ENCODE measurements at regions not wholly inside any gene's neighbourhood (a gene's known extent, or its start where the extent isn't known, plus 50 kb on each side); places are given as distances from the start of the nearest gene placed in this dataset.

DNA sequence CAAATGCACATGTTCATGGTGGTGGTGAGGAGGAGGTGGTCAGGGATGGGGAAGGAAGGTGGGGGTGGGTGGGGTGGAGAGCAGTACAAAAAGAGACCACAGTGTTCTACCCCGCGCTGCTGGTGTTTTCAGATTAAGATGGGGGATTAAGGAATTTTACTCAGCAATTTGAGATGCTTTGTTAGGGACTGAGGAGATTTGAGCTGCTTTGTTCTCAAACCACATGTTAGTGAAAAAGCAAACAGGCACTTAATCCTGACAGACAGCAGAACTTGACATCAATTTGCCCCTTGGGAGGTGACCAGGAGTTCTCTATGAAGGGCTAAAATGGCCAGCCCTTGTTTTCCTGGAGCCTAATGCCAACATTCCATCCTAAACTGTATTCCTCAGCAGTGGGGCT lies 244.5 kb downstream of the MEIS1 start:
- H3K9ac ChIP-seq (ENCODE audit: low read length) = no peak overlapping the region
- H3K4me2 ChIP-seq (ENCODE audit: low read depth, low read length) = no peak overlapping the region
- H3K27ac ChIP-seq (ENCODE audit: low read length) = no peak overlapping the region
- H3K79me2 ChIP-seq (ENCODE audit: low read length) = no peaks in the 10 kb centered on the region
- no peaks in the 10 kb centered on the region for H3K36me3 ChIP-seq (replicated peaks; ENCODE audit: insufficient read depth, low read length)
- H3F3A ChIP-seq (ENCODE audit: insufficient read depth, low read length) = no peaks in the 10 kb centered on the region
- DNase-seq = no peak
- no peak overlapping the region for H3K4me3 ChIP-seq (ENCODE audit: low read length)
- H4K20me1 ChIP-seq (ENCODE audit: insufficient read depth, low read length) = no peaks in the 10 kb centered on the region
- H3K27me3 ChIP-seq (replicated peaks; ENCODE audit: insufficient read depth, low read length) = no peaks in the 10 kb centered on the region
- no peak for TF ChIP-seq EZH2 (optimal IDR thresholded peaks at IDR 0.05; ENCODE audit: low read depth, low read length)
- no peak for TF ChIP-seq EZH2phosphoT487 (IDR thresholded peaks at IDR 0.05; ENCODE audit: low read length)
- TF ChIP-seq, protein P1, sequence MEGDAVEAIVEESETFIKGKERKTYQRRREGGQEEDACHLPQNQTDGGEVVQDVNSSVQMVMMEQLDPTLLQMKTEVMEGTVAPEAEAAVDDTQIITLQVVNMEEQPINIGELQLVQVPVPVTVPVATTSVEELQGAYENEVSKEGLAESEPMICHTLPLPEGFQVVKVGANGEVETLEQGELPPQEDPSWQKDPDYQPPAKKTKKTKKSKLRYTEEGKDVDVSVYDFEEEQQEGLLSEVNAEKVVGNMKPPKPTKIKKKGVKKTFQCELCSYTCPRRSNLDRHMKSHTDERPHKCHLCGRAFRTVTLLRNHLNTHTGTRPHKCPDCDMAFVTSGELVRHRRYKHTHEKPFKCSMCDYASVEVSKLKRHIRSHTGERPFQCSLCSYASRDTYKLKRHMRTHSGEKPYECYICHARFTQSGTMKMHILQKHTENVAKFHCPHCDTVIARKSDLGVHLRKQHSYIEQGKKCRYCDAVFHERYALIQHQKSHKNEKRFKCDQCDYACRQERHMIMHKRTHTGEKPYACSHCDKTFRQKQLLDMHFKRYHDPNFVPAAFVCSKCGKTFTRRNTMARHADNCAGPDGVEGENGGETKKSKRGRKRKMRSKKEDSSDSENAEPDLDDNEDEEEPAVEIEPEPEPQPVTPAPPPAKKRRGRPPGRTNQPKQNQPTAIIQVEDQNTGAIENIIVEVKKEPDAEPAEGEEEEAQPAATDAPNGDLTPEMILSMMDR (IDR thresholded peaks at IDR 0.05; ENCODE audit: low read length) = no peak
- no peaks in the 10 kb centered on the region for H3K9me2 ChIP-seq (replicated peaks; ENCODE audit: insufficient read depth, low read length)
- H2AFZ ChIP-seq (ENCODE audit: low read length) = no peak overlapping the region
- H3K9me3 ChIP-seq (replicated peaks; ENCODE audit: insufficient read depth, low read length) = no peaks in the 10 kb centered on the region
- no peaks in the 10 kb centered on the region for H3K4me1 ChIP-seq (ENCODE audit: low read length)

DNA sequence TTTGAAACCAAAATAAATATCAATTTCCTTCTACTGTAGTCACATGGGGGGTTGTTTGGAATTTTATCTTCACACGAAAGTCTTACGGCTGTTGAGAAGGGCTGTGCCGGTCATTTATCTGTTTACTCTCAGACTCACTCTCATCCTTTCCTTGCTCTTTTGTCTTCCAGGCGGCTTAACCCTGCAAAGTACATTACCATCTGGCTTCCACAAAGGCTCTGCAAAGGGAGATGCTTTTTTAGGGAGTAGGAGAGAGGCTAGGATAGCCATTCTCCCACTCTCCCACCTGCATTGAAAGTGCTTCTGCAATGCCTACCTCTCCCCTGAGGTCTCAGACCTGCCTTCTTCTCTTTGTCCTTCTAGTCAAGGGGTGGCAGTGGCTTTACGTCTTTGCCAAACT lies 247.6 kb downstream of the MEIS1 start:
- H4K20me1 ChIP-seq (ENCODE audit: insufficient read depth, low read length) = no peaks in the 10 kb centered on the region
- no peaks in the 10 kb centered on the region for H3K36me3 ChIP-seq (replicated peaks; ENCODE audit: insufficient read depth, low read length)
- H2AFZ ChIP-seq (ENCODE audit: low read length) = no peak overlapping the region
- no peak for DNase-seq
- no peak overlapping the region for H3K27ac ChIP-seq (ENCODE audit: low read length)
- TF ChIP-seq EZH2 (optimal IDR thresholded peaks at IDR 0.05; ENCODE audit: low read depth, low read length) = no peak
- TF ChIP-seq EZH2phosphoT487 (IDR thresholded peaks at IDR 0.05; ENCODE audit: low read length) = no peak
- TF ChIP-seq, protein P1 (IDR thresholded peaks at IDR 0.05; ENCODE audit: low read length) = no peak
- no peaks in the 10 kb centered on the region for H3K4me1 ChIP-seq (ENCODE audit: low read length)
- H3K27me3 ChIP-seq (replicated peaks; ENCODE audit: insufficient read depth, low read length) = no peaks in the 10 kb centered on the region
- no peak overlapping the region for H3K9ac ChIP-seq (ENCODE audit: low read length)
- no peaks in the 10 kb centered on the region for H3K79me2 ChIP-seq (ENCODE audit: low read length)
- H3K4me3 ChIP-seq (ENCODE audit: low read length) = no peak overlapping the region
- H3F3A ChIP-seq (ENCODE audit: insufficient read depth, low read length) = no peaks in the 10 kb centered on the region
- no peak overlapping the region for H3K4me2 ChIP-seq (ENCODE audit: low read depth, low read length)
- H3K9me3 ChIP-seq (replicated peaks; ENCODE audit: insufficient read depth, low read length) = no peaks in the 10 kb centered on the region
- no peaks in the 10 kb centered on the region for H3K9me2 ChIP-seq (replicated peaks; ENCODE audit: insufficient read depth, low read length)

DNA sequence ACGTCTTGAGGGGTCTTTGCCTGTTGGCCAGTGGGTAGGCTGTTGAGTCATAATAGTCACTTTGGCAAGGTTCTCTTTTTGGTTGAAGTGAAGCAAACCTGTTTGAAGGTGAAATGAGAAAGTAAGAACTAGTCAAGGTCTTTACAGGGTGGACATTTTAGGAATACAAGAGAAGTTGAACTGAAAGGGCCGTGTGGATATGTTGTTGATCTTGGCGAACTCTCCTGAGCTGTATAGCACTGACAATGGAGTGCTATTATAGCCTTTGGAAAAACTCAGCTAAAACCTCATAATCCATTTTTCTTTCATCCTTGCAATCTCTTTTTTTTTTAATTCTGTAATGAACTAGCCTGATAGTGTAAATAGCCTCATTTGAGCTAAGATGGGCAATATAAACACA lies 248.1 kb downstream of the MEIS1 start:
- H3K36me3 ChIP-seq (replicated peaks; ENCODE audit: insufficient read depth, low read length) = no peaks in the 10 kb centered on the region
- no peaks in the 10 kb centered on the region for H3K9me3 ChIP-seq (replicated peaks; ENCODE audit: insufficient read depth, low read length)

DNA sequence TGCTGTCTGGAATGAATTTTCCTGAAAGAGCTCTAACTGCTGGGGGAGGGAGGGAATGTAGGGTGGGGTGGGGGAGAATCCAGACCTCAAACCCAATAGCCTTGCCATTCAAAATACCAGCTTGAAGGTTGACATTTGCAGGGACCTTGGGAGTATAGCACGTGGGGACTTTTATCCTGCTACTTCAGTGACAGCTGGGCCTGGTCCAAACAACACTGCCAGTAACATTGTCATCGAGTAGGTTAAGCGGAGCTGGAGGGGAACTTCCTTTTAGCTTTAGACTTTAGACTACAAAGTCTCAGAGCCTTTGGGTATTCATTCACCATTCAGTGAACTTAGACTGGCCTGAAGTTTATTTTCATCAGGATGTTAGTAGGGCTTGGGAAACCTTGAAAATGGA lies 248.7 kb downstream of the MEIS1 start:
- Histone ChIP-seq H3K79me2 (ENCODE audit: low read length) (no peaks in the 10 kb centered on the region), H2AFZ (ENCODE audit: low read length) (no peak overlapping the region), H3K9me3 (replicated peaks; ENCODE audit: insufficient read depth, low read length) (no peaks in the 10 kb centered on the region), H3K9me2 (replicated peaks; ENCODE audit: insufficient read depth, low read length) (no peaks in the 10 kb centered on the region), H3K36me3 (replicated peaks; ENCODE audit: insufficient read depth, low read length) (no peaks in the 10 kb centered on the region), H3K4me1 (ENCODE audit: low read length) (no peaks in the 10 kb centered on the region), H3K4me2 (ENCODE audit: low read depth, low read length) (no peak overlapping the region), H3K4me3 (ENCODE audit: low read length) (no peak overlapping the region), H3K9ac (ENCODE audit: low read length) (no peak overlapping the region), H3K27ac (ENCODE audit: low read length) (no peak overlapping the region), H3K27me3 (replicated peaks; ENCODE audit: insufficient read depth, low read length) (no peaks in the 10 kb centered on the region), H3F3A (ENCODE audit: insufficient read depth, low read length) (no peaks in the 10 kb centered on the region), H4K20me1 (ENCODE audit: insufficient read depth, low read length) (no peaks in the 10 kb centered on the region)
- no peak for TF ChIP-seq EZH2 (optimal IDR thresholded peaks at IDR 0.05; ENCODE audit: low read depth, low read length)
- TF ChIP-seq EZH2phosphoT487 (IDR thresholded peaks at IDR 0.05; ENCODE audit: low read length) = no peak
- TF ChIP-seq, protein P1 (IDR thresholded peaks at IDR 0.05; ENCODE audit: low read length) = no peak
- no peak for DNase-seq

More for the DNA sequence above, 248.1 kb downstream of the MEIS1 start:
- Histone ChIP-seq H3K79me2 (ENCODE audit: low read length) (no peaks in the 10 kb centered on the region), H3K4me3 (ENCODE audit: low read length) (no peak overlapping the region), H3K27me3 (replicated peaks; ENCODE audit: insufficient read depth, low read length) (no peaks in the 10 kb centered on the region), H4K20me1 (ENCODE audit: insufficient read depth, low read length) (no peaks in the 10 kb centered on the region), H3F3A (ENCODE audit: insufficient read depth, low read length) (no peaks in the 10 kb centered on the region), H3K4me2 (ENCODE audit: low read depth, low read length) (no peak overlapping the region), H2AFZ (ENCODE audit: low read length) (no peak overlapping the region), H3K9me2 (replicated peaks; ENCODE audit: insufficient read depth, low read length) (no peaks in the 10 kb centered on the region), H3K4me1 (ENCODE audit: low read length) (no peaks in the 10 kb centered on the region), H3K9ac (ENCODE audit: low read length) (no peak overlapping the region), H3K27ac (ENCODE audit: low read length) (no peak overlapping the region)
- DNase-seq = no peak
- no peak for TF ChIP-seq EZH2phosphoT487 (IDR thresholded peaks at IDR 0.05; ENCODE audit: low read length)

Data from MM.1S (cell line).